ENCODE measurements at regions not wholly inside any gene's neighbourhood (a gene's known extent, or its start where the extent isn't known, plus 50 kb on each side); places are given as distances from the start of the nearest gene placed in this dataset.

- TF ChIP-seq, protein P1, sequence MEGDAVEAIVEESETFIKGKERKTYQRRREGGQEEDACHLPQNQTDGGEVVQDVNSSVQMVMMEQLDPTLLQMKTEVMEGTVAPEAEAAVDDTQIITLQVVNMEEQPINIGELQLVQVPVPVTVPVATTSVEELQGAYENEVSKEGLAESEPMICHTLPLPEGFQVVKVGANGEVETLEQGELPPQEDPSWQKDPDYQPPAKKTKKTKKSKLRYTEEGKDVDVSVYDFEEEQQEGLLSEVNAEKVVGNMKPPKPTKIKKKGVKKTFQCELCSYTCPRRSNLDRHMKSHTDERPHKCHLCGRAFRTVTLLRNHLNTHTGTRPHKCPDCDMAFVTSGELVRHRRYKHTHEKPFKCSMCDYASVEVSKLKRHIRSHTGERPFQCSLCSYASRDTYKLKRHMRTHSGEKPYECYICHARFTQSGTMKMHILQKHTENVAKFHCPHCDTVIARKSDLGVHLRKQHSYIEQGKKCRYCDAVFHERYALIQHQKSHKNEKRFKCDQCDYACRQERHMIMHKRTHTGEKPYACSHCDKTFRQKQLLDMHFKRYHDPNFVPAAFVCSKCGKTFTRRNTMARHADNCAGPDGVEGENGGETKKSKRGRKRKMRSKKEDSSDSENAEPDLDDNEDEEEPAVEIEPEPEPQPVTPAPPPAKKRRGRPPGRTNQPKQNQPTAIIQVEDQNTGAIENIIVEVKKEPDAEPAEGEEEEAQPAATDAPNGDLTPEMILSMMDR (IDR thresholded peaks at IDR 0.05) = no peak
- TF ChIP-seq, protein P2, sequence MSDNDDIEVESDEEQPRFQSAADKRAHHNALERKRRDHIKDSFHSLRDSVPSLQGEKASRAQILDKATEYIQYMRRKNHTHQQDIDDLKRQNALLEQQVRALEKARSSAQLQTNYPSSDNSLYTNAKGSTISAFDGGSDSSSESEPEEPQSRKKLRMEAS (IDR thresholded peaks at IDR 0.05) = no peak
- no peak for TF ChIP-seq EHF (CRISPR knock-in tag; IDR thresholded peaks at IDR 0.05)
Observed at GRCh38 chr14:53742233-53742620, 214.4 kb downstream of the BMP4 start.

All from A549 (cell line).